ENCODE measurements at regions not wholly inside any gene's neighbourhood (a gene's known extent, or its start where the extent isn't known, plus 50 kb on each side); places are given as distances from the start of the nearest gene placed in this dataset.

GRCh38 chr6:92339936-92340640 is 1079.3 kb downstream of the EPHA7 start:
- no peak for TF ChIP-seq YY1 (IDR thresholded peaks at IDR 0.05; ENCODE audit: insufficient read depth, insufficient read length)
- no peak for TF ChIP-seq SUZ12 (IDR thresholded peaks at IDR 0.05; ENCODE audit: extremely low read depth, insufficient read depth, insufficient read length)
